Neural progenitor cell (in vitro differentiated cells): ENCODE measurements at regions not wholly inside any gene's neighbourhood (a gene's known extent, or its start where the extent isn't known, plus 50 kb on each side); places are given as distances from the start of the nearest gene placed in this dataset.
A peak's percentile ranks its signal among the peaks of the same experiment; 100 is the strongest.

Experiments
- DNase-seq: peaks from one replicate; pipeline ENCODE4 v3.0.0-alpha.2; 2016; ENCODE audit warnings: low spot score
- H2AFZ ChIP-seq: fragments of 200-600 bp; sonication (generic); replicated peaks from 2 replicates; pipeline ENCODE4 v1.6.1; 2016; ENCODE audit warnings: antibody characterized with exemption
- H3F3A ChIP-seq: fragments of 200-600 bp; sonication (generic); 2 replicates; pipeline ENCODE4 v1.6.1; 2016; ENCODE audit warnings: antibody characterized with exemption, low read depth
- H3K27ac ChIP-seq: fragments of 200-600 bp; sonication (generic); 2 replicates; pipeline ENCODE4 v1.5.1; 2016; ENCODE audit warnings: mild to moderate bottlenecking
- H3K27me3 ChIP-seq: fragments of 200-600 bp; sonication (generic); 2 replicates; pipeline ENCODE4 v1.6.1; 2016; ENCODE audit warnings: mild to moderate bottlenecking, moderate library complexity
- H3K36me3 ChIP-seq: fragments of 200-600 bp; sonication (generic); 2 replicates; pipeline ENCODE4 v1.5.1; 2016
- H3K4me1 ChIP-seq: fragments of 200-600 bp; sonication (generic); 2 replicates; pipeline ENCODE4 v1.6.1; 2016; ENCODE audit warnings: mixed run types
- H3K4me2 ChIP-seq: fragments of 200-600 bp; sonication (generic); 2 replicates; pipeline ENCODE4 v1.6.1; 2016
- H3K4me3 ChIP-seq: fragments of 200-600 bp; sonication (generic); 2 replicates; pipeline ENCODE4 v1.5.1; 2016
- H3K79me2 ChIP-seq: fragments of 200-600 bp; sonication (generic); 2 replicates; pipeline ENCODE4 v1.6.1; 2016; ENCODE audit warnings: low read depth
- H3K9ac ChIP-seq: fragments of 200-600 bp; sonication (generic); 2 replicates; pipeline ENCODE4 v1.6.1; 2016
- H3K9me3 ChIP-seq: fragments of 200-600 bp; sonication (generic); 2 replicates; pipeline ENCODE4 v1.5.1; 2016; ENCODE audit warnings: low read depth
- H4K20me1 ChIP-seq: fragments of 200-600 bp; sonication (generic); 2 replicates; pipeline ENCODE4 v1.6.1; 2016; ENCODE audit warnings: low read depth
- H3K27ac Mint-ChIP-seq: 3 replicates; pipeline ENCODE4 v1.8.0; 2021; ENCODE audit warnings: mixed read lengths
- H3K27me3 Mint-ChIP-seq: 2 replicates; pipeline ENCODE4 v1.8.0; 2022; ENCODE audit warnings: low read depth, mild to moderate bottlenecking, inconsistent platforms, moderate library complexity, mixed read lengths; ENCODE audit not compliant: insufficient read depth
- H3K36me3 Mint-ChIP-seq: 3 replicates; pipeline ENCODE4 v1.8.0; 2021; ENCODE audit warnings: mixed read lengths
- H3K4me1 Mint-ChIP-seq: 3 replicates; pipeline ENCODE4 v1.8.0; 2021; ENCODE audit warnings: mixed read lengths
- H3K4me3 Mint-ChIP-seq: 3 replicates; pipeline ENCODE4 v1.8.0; 2021; ENCODE audit warnings: mild to moderate bottlenecking, moderate library complexity, mixed read lengths
- H3K9me3 Mint-ChIP-seq: 3 replicates; pipeline ENCODE4 v1.8.0; 2020; ENCODE audit warnings: mixed read lengths
- CTCF ChIP-seq: fragments of 200-600 bp; sonication (generic); IDR thresholded peaks from 2 replicates; pipeline ENCODE4 v1.5.1; 2017; ENCODE audit warnings: antibody characterized with exemption, mild to moderate bottlenecking
- EZH2 ChIP-seq: fragments of 200-600 bp; sonication (generic); IDR thresholded peaks from 2 replicates; pipeline ENCODE4 v1.6.1; 2017; ENCODE audit warnings: antibody characterized with exemption, mild to moderate bottlenecking, moderate library complexity
- EZH2phosphoT487 ChIP-seq: fragments of 200-600 bp; sonication (generic); IDR thresholded peaks from 2 replicates; pipeline ENCODE4 v1.6.1; 2017; ENCODE audit warnings: antibody characterized with exemption

- H3K27ac ChIP-seq: no peak overlapping the region
- no peak for DNase-seq
- H3K4me1 ChIP-seq: peaks cover 8% of the 10 kb centered on the region
- H3K4me3 ChIP-seq: no peak overlapping the region
- no peaks in the 10 kb centered on the region for H3K36me3 Mint-ChIP-seq
- peaks cover 4% of the 10 kb centered on the region for H3K9me3 Mint-ChIP-seq
- H3K36me3 ChIP-seq: no peaks in the 10 kb centered on the region
- H3F3A ChIP-seq: no peaks in the 10 kb centered on the region
- no peaks in the 10 kb centered on the region for H3K9me3 ChIP-seq
- H3K9ac ChIP-seq: no peak overlapping the region
- no peaks in the 10 kb centered on the region for H3K27me3 Mint-ChIP-seq
- no peaks in the 10 kb centered on the region for H3K79me2 ChIP-seq
- no peak overlapping the region for H3K4me3 Mint-ChIP-seq
- TF ChIP-seq EZH2phosphoT487 (no peak), CTCF (no peak), EZH2 (no peak)
- no peaks in the 10 kb centered on the region for H3K27me3 ChIP-seq
- H4K20me1 ChIP-seq: no peaks in the 10 kb centered on the region
- H3K4me2 ChIP-seq: no peak overlapping the region
- peak overlapping the region; percentile 9 for H2AFZ ChIP-seq
- H3K27ac Mint-ChIP-seq: no peak overlapping the region
- H3K4me1 Mint-ChIP-seq: peaks cover 19% of the 10 kb centered on the region
Observed at GRCh38 chr7:25841575-25841974, 310.4 kb upstream of the NFE2L3 start.

- no peak for DNase-seq
- Histone ChIP-seq H3K4me1 (peaks cover 8% of the 10 kb centered on the region), H3K79me2 (no peaks in the 10 kb centered on the region), H3K4me2 (no peak overlapping the region), H3K4me3 (no peak overlapping the region), H3K9me3 (no peaks in the 10 kb centered on the region), H3K27me3 (no peaks in the 10 kb centered on the region), H3F3A (no peaks in the 10 kb centered on the region), H3K27ac (no peak overlapping the region), H3K36me3 (no peaks in the 10 kb centered on the region), H4K20me1 (no peaks in the 10 kb centered on the region), H2AFZ (no peak overlapping the region), H3K9ac (no peak overlapping the region)
- H3K9me3 Mint-ChIP-seq: peaks cover 4% of the 10 kb centered on the region
- H3K4me3 Mint-ChIP-seq: no peak overlapping the region
- TF ChIP-seq EZH2phosphoT487: no peak
- H3K27me3 Mint-ChIP-seq: no peaks in the 10 kb centered on the region
- H3K36me3 Mint-ChIP-seq: no peaks in the 10 kb centered on the region
- no peak overlapping the region for H3K27ac Mint-ChIP-seq
- H3K4me1 Mint-ChIP-seq: peaks cover 25% of the 10 kb centered on the region
Observed at GRCh38 chr7:25842201-25842733, 309.7 kb upstream of the NFE2L3 start.

GRCh38 chr7:25843467-25843866 is 308.5 kb upstream of the NFE2L3 start:
- Mint-ChIP-seq H3K27me3 (no peaks in the 10 kb centered on the region), H3K27ac (no peak overlapping the region), H3K36me3 (no peaks in the 10 kb centered on the region), H3K4me1 (peaks cover 30% of the 10 kb centered on the region), H3K9me3 (peaks cover 4% of the 10 kb centered on the region), H3K4me3 (no peak overlapping the region)
- H3K9ac ChIP-seq: no peak overlapping the region
- no peaks in the 10 kb centered on the region for H3K27me3 ChIP-seq
- no peaks in the 10 kb centered on the region for H3F3A ChIP-seq
- H3K4me2 ChIP-seq: no peak overlapping the region
- H3K27ac ChIP-seq: no peak overlapping the region
- H3K79me2 ChIP-seq: no peaks in the 10 kb centered on the region
- TF ChIP-seq EZH2 (no peak), EZH2phosphoT487 (no peak), CTCF (no peak)
- H3K4me3 ChIP-seq: no peak overlapping the region
- H3K9me3 ChIP-seq: no peaks in the 10 kb centered on the region
- H2AFZ ChIP-seq: no peak overlapping the region
- no peaks in the 10 kb centered on the region for H3K36me3 ChIP-seq
- no peak for DNase-seq
- peaks cover 8% of the 10 kb centered on the region for H3K4me1 ChIP-seq
- H4K20me1 ChIP-seq: no peaks in the 10 kb centered on the region

- Histone ChIP-seq H3K27ac (no peak overlapping the region), H3K9me3 (no peaks in the 10 kb centered on the region), H3K9ac (no peak overlapping the region), H3K4me3 (no peak overlapping the region), H3K36me3 (no peaks in the 10 kb centered on the region), H3K79me2 (no peaks in the 10 kb centered on the region), H3K27me3 (no peaks in the 10 kb centered on the region), H3F3A (no peaks in the 10 kb centered on the region), H2AFZ (no peak overlapping the region), H4K20me1 (no peaks in the 10 kb centered on the region), H3K4me1 (peaks cover 8% of the 10 kb centered on the region), H3K4me2 (no peak overlapping the region)
- Mint-ChIP-seq H3K36me3 (no peaks in the 10 kb centered on the region), H3K4me1 (peaks cover 32% of the 10 kb centered on the region), H3K9me3 (peaks cover under 1% of the 10 kb centered on the region), H3K27me3 (peaks cover 2% of the 10 kb centered on the region), H3K4me3 (no peak overlapping the region), H3K27ac (no peak overlapping the region)
- DNase-seq: no peak
- TF ChIP-seq EZH2phosphoT487: no peak
- TF ChIP-seq EZH2: no peak
- no peak for TF ChIP-seq CTCF
Observed at GRCh38 chr7:25844102-25844870, 307.7 kb upstream of the NFE2L3 start.
